ENCODE measurements at regions not wholly inside any gene's neighbourhood (a gene's known extent, or its start where the extent isn't known, plus 50 kb on each side); places are given as distances from the start of the nearest gene placed in this dataset.
"Not testable (repeated sequence)": the region's sequence is repeated elsewhere in the genome, so short reads cannot be mapped to it uniquely, and the experiment has no call there.

DNA sequence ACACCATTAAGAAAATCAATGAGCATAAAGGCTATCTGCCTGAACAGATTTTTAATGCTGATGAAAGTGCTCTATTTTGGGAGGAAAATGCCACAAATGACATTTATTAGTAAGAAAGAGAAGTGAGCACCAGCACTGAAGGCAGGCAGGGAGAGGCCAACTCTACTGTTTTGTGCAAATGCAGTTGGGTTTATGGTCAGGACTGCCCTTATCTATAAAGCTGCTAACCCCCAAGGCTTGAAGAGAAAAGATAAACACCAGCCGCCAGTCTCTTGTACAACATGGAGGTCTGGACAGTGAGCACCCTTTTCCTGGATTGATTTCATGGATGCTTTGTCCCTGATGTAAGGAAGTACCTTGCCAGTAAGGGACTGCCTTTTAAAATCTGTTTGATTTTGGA, 246.8 kb upstream of the SFSWAP start:
- DNase-seq = no peak

- no peak for DNase-seq
These were observed 244.6 kb upstream of the SFSWAP start for GRCh38 chr12:131466306-131466705.

GRCh38 chr12:131466932-131467331, 244.0 kb upstream of the SFSWAP start:
- DNase-seq = no peak

DNA sequence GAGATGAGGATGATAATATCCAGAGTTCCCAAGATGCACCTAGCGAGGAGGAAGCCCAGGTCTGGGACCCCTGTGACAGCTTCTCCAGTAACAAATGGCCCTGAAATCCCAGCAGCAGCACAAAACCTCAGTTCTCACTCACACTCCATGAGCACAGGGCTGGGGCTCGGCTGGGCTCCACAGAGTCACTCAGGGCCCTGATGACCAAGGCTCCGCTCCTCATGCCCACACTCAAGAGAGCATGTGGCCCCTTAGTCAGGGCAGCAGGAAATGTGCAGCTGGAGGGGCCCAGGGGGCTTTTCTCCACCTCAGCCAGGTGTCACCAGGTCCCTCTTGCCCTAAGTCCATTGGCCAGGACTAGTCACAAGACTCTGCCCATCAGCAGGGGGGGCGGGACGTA, 242.7 kb upstream of the SFSWAP start:
- DNase-seq = no peak

- DNase-seq = not testable (repeated sequence)
These were observed 240.9 kb upstream of the SFSWAP start for GRCh38 chr12:131469945-131470344.

GRCh38 chr12:131471271-131471905, 239.5 kb upstream of the SFSWAP start:
- DNase-seq = no peak

GRCh38 chr12:131471946-131472732, 238.8 kb upstream of the SFSWAP start:
- no peak for DNase-seq

DNA sequence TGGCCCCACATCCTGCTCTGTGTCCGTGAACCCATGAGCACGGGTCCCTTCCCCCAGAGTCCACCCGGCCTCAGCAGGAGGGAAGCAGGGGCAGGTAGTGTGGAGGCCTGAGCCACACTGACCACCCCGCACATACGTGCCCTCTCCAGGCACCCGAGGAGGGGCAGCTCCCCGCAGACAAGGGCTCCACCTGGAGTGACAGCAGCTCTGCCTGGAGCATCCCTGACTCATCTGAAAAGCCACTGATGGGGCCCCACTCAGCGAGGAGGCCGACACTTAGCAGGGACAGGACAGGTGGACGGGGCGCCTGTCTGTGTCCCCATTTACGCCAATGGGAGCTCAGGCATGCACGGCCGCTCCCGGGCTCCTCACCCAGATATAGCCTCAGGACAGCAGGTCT, 237.6 kb upstream of the SFSWAP start:
- no peak for DNase-seq

DNA sequence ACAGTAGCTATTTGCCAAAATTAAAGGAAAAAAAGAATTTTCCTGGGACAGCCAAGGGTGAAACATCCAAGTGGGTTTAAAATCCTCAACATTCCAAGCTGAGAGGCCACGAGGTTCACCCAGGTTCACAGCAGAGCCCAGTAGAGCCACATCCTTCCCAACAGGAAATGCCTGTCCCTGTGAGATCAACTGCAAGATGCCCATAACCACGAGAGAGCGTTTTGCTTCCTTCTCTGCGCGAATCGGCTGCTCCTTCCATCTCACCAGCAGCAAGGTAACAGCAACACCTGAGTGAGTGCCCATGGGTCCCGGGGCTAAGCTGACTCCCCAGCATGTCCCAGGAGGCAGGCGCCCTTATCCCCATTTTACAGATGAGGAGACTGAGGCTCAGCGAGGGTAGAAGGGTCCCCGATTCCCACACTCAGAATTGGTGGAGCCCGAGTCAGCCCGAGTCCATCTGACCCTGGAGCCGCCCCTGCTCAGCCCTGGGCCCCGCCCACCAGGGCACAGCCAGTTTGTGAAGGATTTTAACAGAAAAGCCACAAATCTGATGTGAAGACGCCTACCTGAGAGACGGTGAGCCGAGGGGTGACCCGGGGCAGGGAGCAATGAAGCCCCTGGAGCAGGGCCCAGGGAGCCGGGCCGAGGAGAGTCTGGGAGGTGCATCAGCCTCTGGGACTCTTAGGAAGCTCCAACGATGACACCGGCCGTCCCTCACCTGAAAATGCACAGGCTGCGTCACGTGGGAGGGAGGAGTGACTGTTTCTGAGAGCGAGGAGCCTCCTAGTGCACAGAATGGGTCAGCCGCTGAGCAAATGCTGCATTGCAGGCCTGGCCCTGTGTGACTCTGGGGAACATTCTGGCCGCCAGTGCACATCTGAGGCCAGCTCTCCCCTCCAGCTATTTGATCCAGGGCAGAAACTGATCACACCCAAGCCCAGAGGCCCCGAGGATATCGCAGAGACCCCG, 236.9 kb upstream of the SFSWAP start:
- no peak for DNase-seq

DNA sequence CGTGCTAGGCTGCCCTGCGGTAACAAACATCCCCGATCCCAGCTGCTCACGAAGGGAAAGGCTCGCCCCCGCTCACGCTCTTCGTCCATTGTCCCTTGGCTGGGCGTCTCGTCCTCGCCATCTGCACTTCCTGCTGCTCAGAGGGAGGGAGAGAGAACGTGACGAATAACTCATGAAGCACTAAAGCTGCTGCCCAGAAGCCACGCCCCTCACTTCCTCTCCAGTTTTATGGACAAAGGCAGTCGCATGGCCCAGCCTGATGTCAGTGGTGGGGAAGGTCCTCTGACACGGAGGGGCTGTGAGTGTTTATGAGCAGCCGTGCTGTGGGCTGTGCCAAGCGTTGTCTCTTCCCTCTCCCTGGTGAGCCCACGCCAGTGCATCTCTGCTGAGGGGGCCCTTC, 235.9 kb upstream of the SFSWAP start:
- not testable (repeated sequence) for DNase-seq

DNA sequence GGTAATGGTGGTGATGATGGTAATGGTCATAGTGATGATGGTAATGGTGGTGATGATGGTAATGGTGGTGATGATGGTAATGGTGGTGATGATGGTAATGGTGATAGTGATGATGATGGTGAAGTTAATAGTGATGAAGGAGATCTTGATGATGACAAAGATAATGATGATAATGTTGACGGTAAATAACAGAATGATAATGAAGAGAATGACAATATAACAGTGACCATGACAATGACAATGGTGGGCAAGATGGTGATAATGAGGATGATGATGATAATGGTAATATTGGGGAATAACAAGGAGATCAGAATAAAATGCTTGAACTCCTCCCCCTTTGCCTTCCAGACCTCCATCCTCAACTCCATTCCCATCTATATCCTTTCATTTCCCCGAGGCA, 233.3 kb upstream of the SFSWAP start:
- no peak for DNase-seq

- DNase-seq = no peak
These were observed 232.4 kb upstream of the SFSWAP start for GRCh38 chr12:131478468-131478867.

- no peak for DNase-seq
These were observed 228.7 kb upstream of the SFSWAP start for GRCh38 chr12:131482199-131482598.

DNA sequence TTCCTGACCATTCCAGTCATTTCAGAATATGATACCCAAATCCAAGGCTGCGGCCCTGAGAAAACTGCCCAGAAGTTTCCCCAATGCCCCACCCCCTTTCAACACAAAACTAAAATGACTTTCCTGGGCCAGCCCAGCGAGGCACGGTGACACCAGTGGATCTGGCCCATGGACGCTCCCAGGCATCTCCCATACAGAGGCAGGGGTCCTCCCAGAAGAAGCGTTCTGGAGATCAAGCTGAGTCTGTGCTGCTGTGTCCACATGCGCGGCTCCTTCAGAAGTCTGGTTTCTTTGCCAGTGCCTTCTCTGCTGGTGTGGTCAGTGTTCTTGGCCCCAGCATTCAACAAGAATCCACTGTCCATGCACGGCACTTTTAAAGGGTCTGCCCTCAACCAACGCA, 228.2 kb upstream of the SFSWAP start:
- no peak for DNase-seq

- no peak for DNase-seq
These were observed 224.2 kb upstream of the SFSWAP start for GRCh38 chr12:131486451-131487230.

DNA sequence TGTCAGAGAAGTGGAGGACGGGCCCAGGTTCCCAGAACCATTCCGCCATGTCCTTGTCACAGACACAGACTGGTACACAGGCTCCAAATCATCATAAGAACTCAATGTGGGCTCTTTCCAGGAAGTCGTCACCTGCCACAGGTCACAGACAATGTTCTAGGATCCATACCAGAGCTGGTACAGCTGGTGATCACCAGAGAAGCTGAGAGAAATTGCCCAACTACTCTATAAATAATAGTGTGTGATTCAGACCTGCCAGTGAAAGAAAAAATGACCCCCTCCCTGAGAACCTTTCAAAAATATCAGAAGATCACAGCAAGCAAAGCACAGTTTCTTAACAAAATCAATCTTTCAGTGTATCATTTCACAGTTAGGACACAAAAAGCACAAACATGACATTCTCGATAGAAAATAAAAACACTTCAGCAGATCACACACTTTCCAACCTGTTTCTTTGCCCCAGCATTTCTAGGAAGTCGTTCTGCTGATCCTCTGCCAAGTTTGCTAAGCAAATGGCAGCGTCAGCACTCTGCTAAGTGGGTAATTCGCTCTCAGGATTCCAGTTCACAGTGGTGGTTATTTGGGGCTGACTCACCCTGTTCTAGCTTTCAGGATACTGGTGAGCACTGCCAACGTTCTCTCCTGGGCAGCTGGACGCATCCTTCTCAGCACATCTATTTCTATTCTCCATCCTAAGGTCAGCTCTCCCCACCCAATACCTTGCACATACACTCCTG, 223.3 kb upstream of the SFSWAP start:
- DNase-seq = no peak

DNA sequence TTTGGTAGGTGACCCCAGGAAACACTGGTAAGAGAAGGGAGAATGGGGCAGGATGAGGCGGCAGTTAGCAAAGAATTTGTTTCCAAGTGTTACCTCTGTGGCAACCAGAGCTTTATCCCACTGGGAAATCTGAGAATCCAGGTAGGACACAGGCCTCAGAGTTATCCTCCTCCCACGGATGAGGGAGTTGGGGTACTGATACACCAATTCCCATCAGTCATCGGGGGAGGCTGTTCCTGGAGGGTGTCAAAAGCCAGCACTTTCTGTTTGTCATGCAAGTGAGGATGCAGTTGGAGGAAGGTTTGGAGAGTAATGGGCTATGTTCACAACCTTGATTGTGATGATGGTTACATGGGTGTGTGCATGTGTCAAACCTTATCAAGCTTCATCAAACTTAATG, 221.2 kb upstream of the SFSWAP start:
- DNase-seq = no peak

- no peak for DNase-seq
These were observed 219.7 kb upstream of the SFSWAP start for GRCh38 chr12:131491155-131491554.

DNA sequence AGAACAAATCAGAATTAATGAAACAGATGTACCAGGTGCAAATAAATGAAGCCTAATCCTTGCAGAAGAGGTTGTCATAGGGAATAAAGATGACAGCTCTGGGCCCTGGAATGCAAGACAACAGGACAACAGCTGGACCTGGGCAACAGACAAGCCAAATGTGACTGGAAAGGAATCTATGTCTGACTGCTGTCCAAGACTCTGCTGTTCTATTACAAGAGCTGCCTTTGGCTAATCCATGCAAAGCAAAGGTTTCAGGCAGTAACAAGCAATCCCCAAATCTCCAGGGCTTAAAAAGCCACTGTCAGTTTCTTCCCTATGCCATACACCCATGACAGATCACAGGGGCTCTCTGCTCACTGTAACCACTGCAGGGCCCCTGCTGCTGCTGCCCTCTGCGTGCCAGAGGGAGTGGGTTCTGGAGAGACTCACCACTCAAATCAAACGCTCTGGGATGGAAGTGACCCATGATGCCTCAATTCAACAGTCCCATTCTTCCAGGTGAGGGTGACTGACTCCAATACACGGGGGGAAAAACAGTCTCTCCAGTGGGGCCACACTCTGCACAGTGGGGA, 218.9 kb upstream of the SFSWAP start:
- DNase-seq = no peak

- no peak for DNase-seq
These were observed 217.6 kb upstream of the SFSWAP start for GRCh38 chr12:131493068-131493826.

DNA sequence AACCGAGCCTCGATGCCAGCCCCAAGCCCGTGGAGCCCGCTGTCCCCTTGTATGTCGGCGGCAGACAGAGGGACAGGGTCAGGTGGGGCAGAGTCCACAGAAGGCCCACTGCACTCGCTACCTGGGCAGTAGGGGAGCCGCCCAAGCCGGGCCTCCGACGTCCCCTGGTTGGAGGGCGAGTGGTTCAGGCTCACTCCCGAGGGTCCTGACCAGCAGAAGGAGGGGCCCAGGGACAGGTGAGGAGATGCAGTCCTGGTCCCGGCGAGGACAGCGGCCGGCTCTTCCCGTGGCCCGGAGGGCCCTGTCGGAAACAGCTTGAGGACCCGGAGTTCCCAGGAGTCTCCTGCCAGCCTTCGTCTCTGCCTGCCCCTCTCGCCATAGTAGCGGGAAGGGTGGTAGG, 216.7 kb upstream of the SFSWAP start:
- DNase-seq = no peak

All from effector CD4-positive, alpha-beta T cell (primary cell).